Mucosa of stomach (tissue), 1 donor: ENCODE measurements at regions not wholly inside any gene's neighbourhood (a gene's known extent, or its start where the extent isn't known, plus 50 kb on each side); places are given as distances from the start of the nearest gene placed in this dataset.

Experiments used
- H3K27me3 ChIP-seq: one replicate; pipeline ENCODE4 v1.7.0; 2013; ENCODE audit warnings: mild to moderate bottlenecking, low read length; ENCODE audit not compliant: control insufficient read depth, insufficient read depth
- H3K36me3 ChIP-seq: one replicate; pipeline ENCODE4 v1.7.0; 2013; ENCODE audit warnings: low read length; ENCODE audit not compliant: control insufficient read depth, insufficient read depth
- H3K4me1 ChIP-seq: one replicate; pipeline ENCODE4 v1.7.0; 2013; ENCODE audit warnings: mild to moderate bottlenecking, low read length; ENCODE audit not compliant: control insufficient read depth, insufficient read depth
- H3K4me3 ChIP-seq: one replicate; pipeline ENCODE4 v1.7.0; 2013; ENCODE audit warnings: low read length
- H3K9ac ChIP-seq: one replicate; pipeline ENCODE4 v1.7.0; 2013; ENCODE audit warnings: mild to moderate bottlenecking, low read length, moderate library complexity
- H3K9me3 ChIP-seq: one replicate; pipeline ENCODE4 v1.7.0; 2013; ENCODE audit warnings: mild to moderate bottlenecking, low read length, moderate library complexity; ENCODE audit not compliant: control insufficient read depth
- donor health status: Pancreatic carcinoma.

- peaks cover 42% of the 10 kb centered on the region for H3K4me1 ChIP-seq
- no peaks in the 10 kb centered on the region for H3K27me3 ChIP-seq
- H3K4me3 ChIP-seq, result no peak overlapping the region
- H3K9me3 ChIP-seq, result no peaks in the 10 kb centered on the region
- H3K9ac ChIP-seq, result peak overlapping the region; percentile 61
- no peaks in the 10 kb centered on the region for H3K36me3 ChIP-seq
These were observed 151.5 kb upstream of the SHH start for GRCh38 chr7:155963771-155964195.

DNA sequence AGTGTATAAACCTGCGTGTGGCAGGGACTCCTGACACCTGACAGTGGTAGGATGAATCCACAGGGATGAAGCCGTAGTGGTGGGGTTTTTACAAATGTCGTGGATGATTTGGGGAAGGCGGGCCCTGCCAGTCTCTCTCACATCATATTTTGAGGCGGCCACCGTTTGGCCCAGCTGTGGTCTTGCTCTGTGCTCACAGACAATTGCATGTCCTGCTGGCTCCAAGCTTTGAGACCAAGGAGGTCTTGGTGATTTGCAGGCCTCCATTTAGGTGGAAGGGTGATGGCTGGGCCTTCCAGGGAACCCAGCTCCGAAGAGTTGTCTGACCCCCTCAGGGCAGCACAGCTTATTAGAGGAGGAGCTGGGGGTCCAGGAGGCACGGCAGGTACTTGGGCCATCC, 151.1 kb upstream of the SHH start:
- no peak overlapping the region for H3K4me3 ChIP-seq
- H3K9ac ChIP-seq, result peak overlapping the region; percentile 61
- no peaks in the 10 kb centered on the region for H3K27me3 ChIP-seq
- H3K4me1 ChIP-seq, result peaks cover 42% of the 10 kb centered on the region
- H3K36me3 ChIP-seq, result no peaks in the 10 kb centered on the region
- no peaks in the 10 kb centered on the region for H3K9me3 ChIP-seq

- Histone ChIP-seq H3K9ac (peak overlapping the region; percentile 61), H3K27me3 (no peaks in the 10 kb centered on the region), H3K4me1 (peaks cover 42% of the 10 kb centered on the region), H3K4me3 (peak overlapping the region; percentile 62), H3K9me3 (no peaks in the 10 kb centered on the region), H3K36me3 (no peaks in the 10 kb centered on the region)
These were observed 150.7 kb upstream of the SHH start for GRCh38 chr7:155962968-155963300.

GRCh38 chr7:155962191-155962967, 150.1 kb upstream of the SHH start:
- Histone ChIP-seq H3K9me3 (no peaks in the 10 kb centered on the region), H3K27me3 (no peaks in the 10 kb centered on the region), H3K4me1 (peaks cover 42% of the 10 kb centered on the region), H3K36me3 (no peaks in the 10 kb centered on the region), H3K4me3 (peak overlapping the region; percentile 62), H3K9ac (peak overlapping the region; percentile 76)

DNA sequence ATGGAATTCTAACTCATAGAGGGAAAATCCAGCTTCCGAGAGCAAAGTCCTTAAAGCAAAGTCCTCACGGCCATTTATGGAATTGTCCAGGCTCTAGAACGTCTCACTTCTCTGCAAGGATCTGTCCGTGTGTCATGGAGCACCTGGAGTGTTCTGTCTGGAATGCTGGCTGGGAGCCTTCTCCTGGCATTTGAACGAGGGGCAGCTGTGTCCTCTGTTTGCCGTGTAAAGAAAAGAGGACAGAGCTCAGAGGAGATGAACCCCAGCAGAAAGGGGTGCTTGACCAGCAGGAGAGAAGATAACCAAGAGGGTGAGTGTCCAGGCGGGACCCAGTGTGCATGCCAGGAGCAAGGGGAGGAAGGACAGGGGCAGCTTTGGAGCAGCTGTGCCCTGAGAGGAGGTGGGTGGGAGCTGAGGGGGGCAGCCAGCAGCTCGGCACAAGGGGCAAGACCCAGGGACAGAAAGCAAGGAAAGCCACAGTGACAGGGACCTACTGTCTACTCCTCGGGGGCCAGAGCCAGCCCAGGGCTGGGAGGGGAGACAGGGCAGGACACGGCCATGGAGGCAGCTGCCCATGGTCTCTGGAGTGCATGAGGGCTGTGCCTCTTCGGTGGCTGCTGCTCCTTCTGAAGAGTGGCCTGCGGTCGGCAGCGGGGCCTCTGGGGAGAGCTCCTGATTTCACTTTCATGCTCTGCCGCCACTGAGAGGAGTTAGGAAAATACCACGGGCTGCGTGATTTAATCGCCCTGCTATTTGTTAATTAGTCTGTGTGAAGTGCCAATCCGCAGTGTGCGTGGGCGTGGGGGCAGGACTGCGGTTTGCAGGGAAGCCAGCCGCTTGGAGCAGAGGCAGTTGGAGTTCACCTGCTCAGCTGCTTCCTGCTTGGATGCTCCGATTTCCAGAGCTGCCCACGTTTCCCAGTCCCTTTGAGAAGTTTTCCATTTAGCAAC, 149.3 kb upstream of the SHH start:
- Histone ChIP-seq H3K4me1 (peaks cover 42% of the 10 kb centered on the region), H3K9ac (peak overlapping the region; percentile 76), H3K9me3 (no peaks in the 10 kb centered on the region), H3K36me3 (no peaks in the 10 kb centered on the region), H3K4me3 (peak overlapping the region; percentile 62), H3K27me3 (no peaks in the 10 kb centered on the region)

GRCh38 chr7:155959894-155960293, 147.6 kb upstream of the SHH start:
- Histone ChIP-seq H3K9ac (peak overlapping the region; percentile 44), H3K9me3 (no peaks in the 10 kb centered on the region), H3K27me3 (no peaks in the 10 kb centered on the region)

GRCh38 chr7:155956977-155957376, 144.7 kb upstream of the SHH start:
- peaks cover 60% of the 10 kb centered on the region for H3K4me1 ChIP-seq
- no peak overlapping the region for H3K9ac ChIP-seq
- no peak overlapping the region for H3K4me3 ChIP-seq
- H3K27me3 ChIP-seq, result no peaks in the 10 kb centered on the region
- H3K9me3 ChIP-seq, result no peaks in the 10 kb centered on the region
- no peaks in the 10 kb centered on the region for H3K36me3 ChIP-seq

More at GRCh38 chr7:155959894-155960293, 147.6 kb upstream of the SHH start:
- no peak overlapping the region for H3K4me3 ChIP-seq
- H3K36me3 ChIP-seq, result no peaks in the 10 kb centered on the region
- H3K4me1 ChIP-seq, result peaks cover 56% of the 10 kb centered on the region

GRCh38 chr7:155955367-155955635, 143.0 kb upstream of the SHH start:
- Histone ChIP-seq H3K9me3 (no peaks in the 10 kb centered on the region), H3K27me3 (no peaks in the 10 kb centered on the region)

DNA sequence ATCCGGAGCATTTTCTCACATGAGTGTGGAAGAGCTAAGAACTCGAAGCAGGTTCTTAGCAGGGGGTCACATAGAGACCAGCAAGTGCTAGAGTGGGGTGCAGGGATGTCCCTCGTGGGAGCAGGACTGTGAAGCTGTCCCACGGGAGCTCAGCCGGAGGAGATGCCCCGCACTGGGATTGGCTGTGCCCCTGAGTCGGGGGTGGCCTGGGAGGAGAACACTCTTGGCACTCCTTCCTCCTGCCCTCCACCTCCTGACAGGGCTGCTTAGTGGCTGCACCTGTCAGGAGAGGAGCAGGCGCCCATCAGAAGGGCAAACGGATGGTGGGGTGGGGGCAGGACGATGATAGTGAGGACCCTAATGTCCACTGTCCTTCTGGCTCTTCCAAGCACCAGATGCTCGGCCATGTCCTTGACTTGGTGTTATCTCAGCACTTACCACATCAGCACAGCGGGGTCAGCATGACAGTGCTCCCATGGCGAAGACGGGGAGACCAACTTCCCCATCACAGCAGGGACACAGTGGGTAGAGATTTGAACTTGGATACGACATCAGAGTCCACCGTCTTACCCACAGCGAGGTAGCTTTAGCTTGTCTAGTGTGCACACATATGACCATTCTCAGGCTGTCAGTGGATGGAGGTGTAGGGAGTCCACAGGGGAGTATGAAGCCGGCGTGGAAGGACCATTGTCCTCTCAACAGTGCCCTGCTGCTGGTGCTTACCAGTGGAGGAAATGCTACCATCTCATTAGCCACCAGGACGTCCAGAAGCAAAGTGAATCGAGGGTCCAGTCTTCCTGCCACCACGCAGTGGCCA, 142.5 kb upstream of the SHH start:
- peak overlapping the region; percentile 27 for H3K9ac ChIP-seq
- no peaks in the 10 kb centered on the region for H3K36me3 ChIP-seq
- no peaks in the 10 kb centered on the region for H3K9me3 ChIP-seq
- H3K27me3 ChIP-seq, result no peaks in the 10 kb centered on the region
- H3K4me1 ChIP-seq, result peaks cover 71% of the 10 kb centered on the region
- no peak overlapping the region for H3K4me3 ChIP-seq

More at GRCh38 chr7:155955367-155955635, 143.0 kb upstream of the SHH start:
- Histone ChIP-seq H3K4me1 (peaks cover 71% of the 10 kb centered on the region), H3K4me3 (no peak overlapping the region), H3K36me3 (no peaks in the 10 kb centered on the region), H3K9ac (no peak overlapping the region)

- Histone ChIP-seq H3K4me1 (peaks cover 68% of the 10 kb centered on the region), H3K27me3 (no peaks in the 10 kb centered on the region), H3K9ac (peak overlapping the region; percentile 27), H3K36me3 (no peaks in the 10 kb centered on the region), H3K9me3 (no peaks in the 10 kb centered on the region), H3K4me3 (no peak overlapping the region)
These were observed 141.7 kb upstream of the SHH start for GRCh38 chr7:155953781-155954549.

DNA sequence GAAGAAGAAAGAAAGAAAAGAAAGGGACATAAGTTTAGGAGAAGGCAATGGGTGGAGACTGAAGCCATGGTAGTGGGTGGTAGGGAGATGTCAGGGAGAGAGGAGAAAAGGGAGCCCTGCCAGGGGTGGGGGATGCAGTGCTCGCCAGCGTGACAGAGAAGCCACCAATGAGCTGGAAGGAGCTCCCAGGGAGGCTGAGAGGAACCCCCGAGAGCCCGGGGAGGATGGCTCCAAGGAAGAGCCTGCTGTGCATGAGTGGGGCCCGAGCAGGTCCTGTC, 141.2 kb upstream of the SHH start:
- Histone ChIP-seq H3K27me3 (no peaks in the 10 kb centered on the region), H3K4me1 (peaks cover 73% of the 10 kb centered on the region), H3K9ac (no peak overlapping the region), H3K4me3 (peak overlapping the region; percentile 26), H3K36me3 (no peaks in the 10 kb centered on the region), H3K9me3 (no peaks in the 10 kb centered on the region)
